H1 (cell line): ENCODE measurements at regions not wholly inside any gene's neighbourhood (a gene's known extent, or its start where the extent isn't known, plus 50 kb on each side); places are given as distances from the start of the nearest gene placed in this dataset.

Experiments used
- CTBP2 ChIP-seq: IDR thresholded peaks from 2 replicates; pipeline ENCODE4 v1.7.0; 2011; ENCODE audit warnings: borderline replicate concordance, mild to moderate bottlenecking, moderate library complexity, mixed read lengths, low read length; ENCODE audit not compliant: insufficient read depth, insufficient read length
- HDAC2 ChIP-seq, 2 experiments: fragments of 300-600 bp in 1 of 2; sonication (generic) in 1 of 2; IDR thresholded peaks; 2 replicates each; pipeline ENCODE4 v1.6.1; 2011 to 2012; ENCODE audit warnings: low read depth in 2 of 2, low read length in 2 of 2, mild to moderate bottlenecking in 2 of 2, moderate library complexity in 2 of 2, borderline replicate concordance in 1 of 2, inconsistent platforms in 1 of 2
- NANOG ChIP-seq: IDR thresholded peaks from 2 replicates; pipeline ENCODE4 v1.6.1; 2011; ENCODE audit warnings: low read length, low read depth, mild to moderate bottlenecking, inconsistent platforms; ENCODE audit not compliant: insufficient read depth, poor library complexity, severe bottlenecking
- SIN3A ChIP-seq, 2 experiments: IDR thresholded peaks in 1 of 2; conservative IDR thresholded peaks in 1 of 2; 2 replicates each; pipeline ENCODE4 v1.6.1; 2011 to 2012; ENCODE audit warnings: low read length in 2 of 2, improper control_type of control experiment in 1 of 2, low read depth in 1 of 2, mild to moderate bottlenecking in 1 of 2

DNA sequence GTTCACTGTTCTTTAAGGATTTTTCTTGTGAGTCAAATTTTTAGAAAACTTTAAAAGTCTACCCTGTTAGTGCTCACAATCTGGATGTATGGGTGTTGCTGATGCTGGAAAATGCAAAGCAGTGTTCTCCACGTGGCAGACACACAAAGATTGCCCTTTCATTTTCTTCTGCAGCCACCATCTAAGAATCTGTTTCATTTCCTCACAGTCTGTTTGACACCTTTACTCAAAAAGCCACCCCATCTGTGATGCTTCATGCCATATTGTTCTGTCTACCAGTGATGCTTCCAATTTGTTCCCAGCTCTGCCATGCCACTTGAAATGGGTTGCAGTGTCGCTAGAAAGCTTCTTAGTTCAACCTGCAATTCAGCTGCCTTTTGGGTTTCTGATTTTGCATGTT, 464.2 kb upstream of the UBE2E3 start (continued):
- TF ChIP-seq CTBP2 (no peak), NANOG (no peak), HDAC2 (IDR thresholded peaks at IDR 0.05; ENCODE audit: borderline replicate concordance in 1 of 2, low read depth in 2 of 2, low read length in 2 of 2) (no peak), SIN3A (conservative IDR thresholded peaks at IDR 0.05 in 1 of 2, IDR thresholded peaks at IDR 0.05 in 1 of 2; ENCODE audit: low read depth in 1 of 2, low read length in 2 of 2) (no peak)
- TF ChIP-seq, all 59 proteins: peak for 0
